ENCODE measurements at regions not wholly inside any gene's neighbourhood (a gene's known extent, or its start where the extent isn't known, plus 50 kb on each side); places are given as distances from the start of the nearest gene placed in this dataset.

- H3K4me3 ChIP-seq (ENCODE audit: low read depth, low read length), result no peak overlapping the region
- no peak for TF ChIP-seq CTCF (IDR thresholded peaks at IDR 0.05; ENCODE audit: low read depth, low read length)
These were observed 51.9 kb upstream of the ZBTB7C start for GRCh38 chr18:48460929-48461583.

GRCh38 chr18:48459465-48459864 lies 50.3 kb upstream of the ZBTB7C start:
- TF ChIP-seq CTCF (IDR thresholded peaks at IDR 0.05; ENCODE audit: low read depth, low read length), result no peak
- H3K4me3 ChIP-seq (ENCODE audit: low read depth, low read length), result no peak overlapping the region

- TF ChIP-seq CTCF (IDR thresholded peaks at IDR 0.05; ENCODE audit: low read depth, low read length), result no peak
- H3K4me3 ChIP-seq (ENCODE audit: low read depth, low read length), result no peak overlapping the region
These were observed 49.8 kb upstream of the ZBTB7C start for GRCh38 chr18:48459016-48459415.

Measured in WI38 (cell line).